ENCODE measurements at regions not wholly inside any gene's neighbourhood (a gene's known extent, or its start where the extent isn't known, plus 50 kb on each side); places are given as distances from the start of the nearest gene placed in this dataset.

DNA sequence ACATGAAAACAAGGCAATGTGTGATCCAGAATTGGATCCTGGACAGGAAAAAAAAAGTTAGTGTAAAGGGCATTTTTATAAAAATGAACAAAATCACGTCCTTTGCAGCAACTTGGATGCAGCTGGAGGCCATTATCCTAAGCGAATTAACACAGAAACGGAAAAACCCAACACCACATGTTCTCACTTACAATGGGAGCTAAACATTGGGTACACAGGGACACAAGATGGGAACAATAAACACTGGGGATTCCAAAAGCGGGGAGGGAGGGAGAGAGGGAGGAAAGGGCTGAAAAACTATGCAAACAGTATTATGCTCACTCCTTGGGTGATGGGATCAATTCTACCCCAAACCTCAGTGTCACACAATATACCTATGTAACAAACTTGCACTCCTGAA is 91.4 kb upstream of the BTBD3 start:
- Mint-ChIP-seq H3K36me3 (ENCODE audit: low read depth) (no peaks in the 10 kb centered on the region), H3K27me3 (ENCODE audit: low read depth) (no peaks in the 10 kb centered on the region), H3K4me1 (peaks cover 5% of the 10 kb centered on the region), H3K9me3 (peaks cover 3% of the 10 kb centered on the region), H3K4me3 (no peak overlapping the region), H3K27ac (no peak overlapping the region)
- TF ChIP-seq, protein P1, sequence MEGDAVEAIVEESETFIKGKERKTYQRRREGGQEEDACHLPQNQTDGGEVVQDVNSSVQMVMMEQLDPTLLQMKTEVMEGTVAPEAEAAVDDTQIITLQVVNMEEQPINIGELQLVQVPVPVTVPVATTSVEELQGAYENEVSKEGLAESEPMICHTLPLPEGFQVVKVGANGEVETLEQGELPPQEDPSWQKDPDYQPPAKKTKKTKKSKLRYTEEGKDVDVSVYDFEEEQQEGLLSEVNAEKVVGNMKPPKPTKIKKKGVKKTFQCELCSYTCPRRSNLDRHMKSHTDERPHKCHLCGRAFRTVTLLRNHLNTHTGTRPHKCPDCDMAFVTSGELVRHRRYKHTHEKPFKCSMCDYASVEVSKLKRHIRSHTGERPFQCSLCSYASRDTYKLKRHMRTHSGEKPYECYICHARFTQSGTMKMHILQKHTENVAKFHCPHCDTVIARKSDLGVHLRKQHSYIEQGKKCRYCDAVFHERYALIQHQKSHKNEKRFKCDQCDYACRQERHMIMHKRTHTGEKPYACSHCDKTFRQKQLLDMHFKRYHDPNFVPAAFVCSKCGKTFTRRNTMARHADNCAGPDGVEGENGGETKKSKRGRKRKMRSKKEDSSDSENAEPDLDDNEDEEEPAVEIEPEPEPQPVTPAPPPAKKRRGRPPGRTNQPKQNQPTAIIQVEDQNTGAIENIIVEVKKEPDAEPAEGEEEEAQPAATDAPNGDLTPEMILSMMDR (IDR thresholded peaks at IDR 0.05; ENCODE audit: unreplicated experiment in 3 of 3) = no peak

DNA sequence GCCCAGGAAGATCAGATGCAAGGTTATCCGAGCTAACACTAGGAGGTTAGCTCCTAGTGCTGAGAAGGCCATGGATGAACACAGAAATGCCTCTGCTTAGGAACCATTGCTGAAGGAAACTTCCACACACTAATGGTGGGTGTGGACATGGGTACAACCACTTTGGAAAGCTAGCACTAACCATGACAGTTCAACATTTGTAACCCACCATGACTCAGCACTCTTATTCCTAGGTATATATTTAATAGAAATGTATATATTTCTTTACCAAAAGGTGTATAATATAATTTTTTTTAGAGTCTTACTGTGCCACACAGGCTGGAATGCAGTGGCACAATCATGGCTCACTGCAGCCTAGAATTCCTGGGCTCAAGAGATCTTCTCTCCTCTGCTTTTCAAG is 85.3 kb upstream of the BTBD3 start:
- no peak overlapping the region for H3K4me3 Mint-ChIP-seq
- H3K27me3 Mint-ChIP-seq (ENCODE audit: low read depth) = no peaks in the 10 kb centered on the region
- no peaks in the 10 kb centered on the region for H3K36me3 Mint-ChIP-seq (ENCODE audit: low read depth)
- TF ChIP-seq, protein P1 (IDR thresholded peaks at IDR 0.05; ENCODE audit: unreplicated experiment in 3 of 3) = no peak
- peaks cover 8% of the 10 kb centered on the region for H3K9me3 Mint-ChIP-seq
- no peak overlapping the region for H3K27ac Mint-ChIP-seq
- H3K4me1 Mint-ChIP-seq = no peaks in the 10 kb centered on the region

DNA sequence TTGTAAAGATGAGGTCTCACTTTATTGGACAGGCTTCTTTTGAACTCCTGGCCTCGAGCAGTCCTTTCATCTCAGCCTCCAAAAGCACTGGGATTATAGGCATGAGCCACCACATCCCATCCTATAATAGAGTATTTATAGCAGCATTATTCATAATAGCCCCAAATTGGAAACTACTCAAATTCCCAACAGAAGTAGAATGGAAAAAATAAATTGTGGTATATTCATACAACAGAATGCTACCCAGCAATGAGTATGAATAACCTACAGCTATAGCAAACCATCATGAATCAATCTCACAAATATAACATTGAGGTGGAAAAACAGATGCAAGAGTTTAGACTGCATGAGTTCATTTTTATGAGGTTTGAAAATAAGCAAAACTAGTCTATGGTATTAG is 84.8 kb upstream of the BTBD3 start:
- peaks cover 8% of the 10 kb centered on the region for H3K9me3 Mint-ChIP-seq
- H3K36me3 Mint-ChIP-seq (ENCODE audit: low read depth) = no peaks in the 10 kb centered on the region
- H3K4me3 Mint-ChIP-seq = no peak overlapping the region
- no peak overlapping the region for H3K27ac Mint-ChIP-seq
- H3K4me1 Mint-ChIP-seq = no peaks in the 10 kb centered on the region
- TF ChIP-seq, protein P1 (IDR thresholded peaks at IDR 0.05; ENCODE audit: unreplicated experiment in 3 of 3) = no peak
- H3K27me3 Mint-ChIP-seq (ENCODE audit: low read depth) = no peaks in the 10 kb centered on the region

DNA sequence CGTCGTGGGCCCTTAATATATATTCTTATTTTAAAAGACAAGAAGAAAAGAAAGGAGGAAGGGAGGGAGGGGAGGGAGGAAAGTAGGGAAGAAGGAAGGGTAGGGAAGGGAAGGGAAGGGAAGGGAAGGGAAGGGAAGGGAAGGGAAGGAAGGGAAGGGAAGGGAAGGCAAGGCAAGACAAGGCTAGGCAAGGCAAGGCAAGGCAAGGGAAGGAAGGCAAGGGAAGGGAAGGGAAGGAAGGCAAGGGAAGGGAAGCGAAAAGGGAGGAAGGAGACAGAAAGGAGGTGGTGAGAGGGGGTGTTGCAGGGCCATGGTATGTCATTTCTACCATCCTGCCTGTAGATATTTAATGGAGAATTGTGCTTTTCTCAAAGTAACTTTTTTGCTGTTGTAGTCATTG is 83.9 kb upstream of the BTBD3 start:
- H3K27ac Mint-ChIP-seq = no peak overlapping the region
- H3K36me3 Mint-ChIP-seq (ENCODE audit: low read depth) = no peaks in the 10 kb centered on the region
- H3K27me3 Mint-ChIP-seq (ENCODE audit: low read depth) = no peaks in the 10 kb centered on the region

DNA sequence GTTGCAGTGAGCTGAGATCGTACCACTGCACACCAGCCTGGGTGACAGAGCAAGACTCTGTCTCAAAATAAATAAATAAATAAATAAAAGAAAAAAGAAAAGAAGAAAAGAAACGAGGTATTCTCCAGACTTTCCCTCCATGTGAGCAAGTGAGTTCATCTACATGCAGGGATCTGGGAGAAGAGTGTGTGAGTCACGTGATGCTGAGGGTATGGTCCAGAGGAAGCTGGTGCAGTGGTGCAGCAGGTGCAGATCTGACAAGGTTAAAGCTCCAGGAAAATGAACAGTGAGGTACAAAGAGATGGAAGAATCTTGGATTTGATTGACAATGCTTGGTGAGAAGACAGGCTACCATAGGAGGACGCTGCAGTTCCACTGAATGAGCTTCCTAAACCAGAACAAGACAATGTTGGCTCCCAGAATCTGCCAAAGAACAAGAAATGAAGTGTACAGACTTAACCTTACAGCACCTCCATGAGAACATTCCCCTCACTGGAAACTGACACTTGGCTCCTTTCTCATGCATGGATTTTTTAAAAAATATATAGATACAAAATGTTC is 79.5 kb upstream of the BTBD3 start:
- Mint-ChIP-seq H3K27me3 (ENCODE audit: low read depth) (no peaks in the 10 kb centered on the region), H3K4me1 (no peaks in the 10 kb centered on the region), H3K36me3 (ENCODE audit: low read depth) (no peaks in the 10 kb centered on the region), H3K9me3 (peaks cover 8% of the 10 kb centered on the region), H3K27ac (no peak overlapping the region), H3K4me3 (no peak overlapping the region)
- TF ChIP-seq, protein P1 (IDR thresholded peaks at IDR 0.05; ENCODE audit: unreplicated experiment in 3 of 3) = no peak

More for the DNA sequence above, 83.9 kb upstream of the BTBD3 start:
- peaks cover 8% of the 10 kb centered on the region for H3K9me3 Mint-ChIP-seq
- H3K4me3 Mint-ChIP-seq = no peak overlapping the region
- TF ChIP-seq, protein P1 (IDR thresholded peaks at IDR 0.05; ENCODE audit: unreplicated experiment in 3 of 3) = no peak
- H3K4me1 Mint-ChIP-seq = no peaks in the 10 kb centered on the region

DNA sequence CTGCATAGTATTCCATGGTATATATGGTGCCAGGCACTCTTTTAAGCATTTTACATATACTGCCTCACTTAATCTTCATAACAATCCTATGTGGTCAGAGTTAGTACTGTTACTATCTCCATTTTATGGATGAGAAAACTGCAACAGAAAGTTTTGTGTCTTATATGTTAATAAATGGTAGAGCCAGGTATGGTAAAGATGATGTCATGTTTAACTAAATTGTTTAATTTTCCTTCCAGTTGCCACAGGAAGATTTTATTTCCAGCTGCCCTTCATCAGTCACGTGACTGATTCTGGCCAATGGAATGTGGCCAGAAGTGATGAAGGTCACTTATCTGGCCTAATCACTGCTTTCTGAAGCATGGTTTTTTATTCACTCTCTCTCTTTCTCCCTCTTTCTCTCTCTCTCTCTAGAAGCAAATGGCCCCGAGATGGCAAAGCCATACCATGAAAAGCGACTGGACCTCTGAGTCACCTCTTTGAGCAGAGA is 75.7 kb upstream of the BTBD3 start:
- Mint-ChIP-seq H3K4me3 (no peak overlapping the region), H3K4me1 (peaks cover 15% of the 10 kb centered on the region), H3K9me3 (no peaks in the 10 kb centered on the region), H3K27me3 (ENCODE audit: low read depth) (peaks cover 5% of the 10 kb centered on the region), H3K27ac (no peak overlapping the region), H3K36me3 (ENCODE audit: low read depth) (no peaks in the 10 kb centered on the region)
- TF ChIP-seq, protein P1 (IDR thresholded peaks at IDR 0.05; ENCODE audit: unreplicated experiment in 3 of 3) = no peak

Data from nephron (organoid).